AG09309 (cell line): ENCODE measurements at regions not wholly inside any gene's neighbourhood (a gene's known extent, or its start where the extent isn't known, plus 50 kb on each side); places are given as distances from the start of the nearest gene placed in this dataset.

Experiments
- DNase-seq: peaks from one replicate; pipeline ENCODE4 v3.0.0-alpha.2; 2010; ENCODE audit warnings: low read depth
- H3K4me3 ChIP-seq: 2 replicates; pipeline ENCODE4 v1.5.1; 2011; ENCODE audit warnings: mild to moderate bottlenecking, low read depth, low read length, moderate library complexity; ENCODE audit not compliant: control insufficient read depth
- TF ChIP-seq, protein P1 (sequence below): IDR thresholded peaks from 2 replicates; pipeline ENCODE4 v1.5.1; 2011; ENCODE audit warnings: mild to moderate bottlenecking, low read depth, low read length, inconsistent platforms; ENCODE audit not compliant: insufficient read depth, control insufficient read depth; ENCODE audit errors: missing control alignments

DNA sequence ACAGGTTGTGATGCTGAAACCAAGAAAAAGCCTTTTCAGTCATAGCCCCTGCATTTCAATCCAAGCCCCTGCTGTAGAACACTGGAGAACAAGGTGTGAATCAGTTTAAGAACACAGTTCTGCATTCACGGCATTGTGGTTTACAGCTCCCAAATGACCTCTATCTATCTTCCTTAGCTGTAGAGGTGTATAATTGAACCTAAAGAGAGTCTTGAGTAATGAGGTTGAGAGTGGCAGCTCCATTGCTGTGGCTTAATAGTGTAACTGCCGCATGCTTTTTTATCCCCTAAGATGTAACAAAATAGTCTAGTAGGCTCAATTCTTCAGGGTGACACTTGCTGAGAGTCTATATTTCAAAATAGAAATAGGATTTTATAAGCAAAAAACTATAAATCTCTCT is 121.3 kb upstream of the EPHA4 start:
- DNase-seq, result no peak
- no peak overlapping the region for H3K4me3 ChIP-seq
- TF ChIP-seq, protein P1, sequence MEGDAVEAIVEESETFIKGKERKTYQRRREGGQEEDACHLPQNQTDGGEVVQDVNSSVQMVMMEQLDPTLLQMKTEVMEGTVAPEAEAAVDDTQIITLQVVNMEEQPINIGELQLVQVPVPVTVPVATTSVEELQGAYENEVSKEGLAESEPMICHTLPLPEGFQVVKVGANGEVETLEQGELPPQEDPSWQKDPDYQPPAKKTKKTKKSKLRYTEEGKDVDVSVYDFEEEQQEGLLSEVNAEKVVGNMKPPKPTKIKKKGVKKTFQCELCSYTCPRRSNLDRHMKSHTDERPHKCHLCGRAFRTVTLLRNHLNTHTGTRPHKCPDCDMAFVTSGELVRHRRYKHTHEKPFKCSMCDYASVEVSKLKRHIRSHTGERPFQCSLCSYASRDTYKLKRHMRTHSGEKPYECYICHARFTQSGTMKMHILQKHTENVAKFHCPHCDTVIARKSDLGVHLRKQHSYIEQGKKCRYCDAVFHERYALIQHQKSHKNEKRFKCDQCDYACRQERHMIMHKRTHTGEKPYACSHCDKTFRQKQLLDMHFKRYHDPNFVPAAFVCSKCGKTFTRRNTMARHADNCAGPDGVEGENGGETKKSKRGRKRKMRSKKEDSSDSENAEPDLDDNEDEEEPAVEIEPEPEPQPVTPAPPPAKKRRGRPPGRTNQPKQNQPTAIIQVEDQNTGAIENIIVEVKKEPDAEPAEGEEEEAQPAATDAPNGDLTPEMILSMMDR, result no peak

DNA sequence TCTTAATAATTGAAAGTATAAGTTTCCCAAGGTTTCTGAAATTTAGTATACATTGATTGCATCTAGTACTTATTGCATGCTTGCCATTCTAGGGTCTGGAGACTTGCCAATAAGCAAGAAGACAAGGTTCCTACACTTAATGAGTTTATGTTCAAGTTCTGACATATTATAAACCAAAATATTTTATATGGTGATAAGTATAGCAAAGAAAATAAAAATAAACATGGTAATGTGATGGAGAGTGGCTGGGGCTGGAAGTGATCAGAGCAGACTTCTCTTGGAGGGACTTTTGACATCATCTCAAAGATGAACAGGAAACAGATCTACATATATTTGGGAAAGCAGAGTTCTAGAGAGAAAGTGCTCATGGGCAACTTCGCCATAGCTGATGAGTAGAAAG is 119.5 kb upstream of the EPHA4 start:
- TF ChIP-seq, protein P1, result no peak
- H3K4me3 ChIP-seq, result no peak overlapping the region
- no peak for DNase-seq

DNA sequence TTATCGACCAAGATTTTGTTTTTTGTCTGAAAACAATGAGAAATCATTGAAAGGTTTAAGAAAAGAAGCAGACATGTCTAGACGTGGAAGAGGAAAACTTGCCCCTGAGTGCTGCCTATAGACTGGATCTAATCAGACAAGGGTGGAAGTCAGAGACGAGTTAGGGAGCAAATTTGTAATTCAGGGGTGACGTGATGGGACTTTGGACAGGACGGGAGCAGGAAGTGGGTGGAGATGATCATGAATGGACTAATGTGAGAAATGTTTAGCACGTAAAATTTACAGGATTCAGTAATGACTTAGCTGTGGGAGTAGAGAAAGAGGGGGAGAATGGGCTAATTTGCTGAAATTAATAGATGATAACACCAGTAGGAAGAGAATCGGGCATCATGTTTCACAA is 117.0 kb upstream of the EPHA4 start:
- TF ChIP-seq, protein P1, result no peak
- no peak overlapping the region for H3K4me3 ChIP-seq
- DNase-seq, result no peak

DNA sequence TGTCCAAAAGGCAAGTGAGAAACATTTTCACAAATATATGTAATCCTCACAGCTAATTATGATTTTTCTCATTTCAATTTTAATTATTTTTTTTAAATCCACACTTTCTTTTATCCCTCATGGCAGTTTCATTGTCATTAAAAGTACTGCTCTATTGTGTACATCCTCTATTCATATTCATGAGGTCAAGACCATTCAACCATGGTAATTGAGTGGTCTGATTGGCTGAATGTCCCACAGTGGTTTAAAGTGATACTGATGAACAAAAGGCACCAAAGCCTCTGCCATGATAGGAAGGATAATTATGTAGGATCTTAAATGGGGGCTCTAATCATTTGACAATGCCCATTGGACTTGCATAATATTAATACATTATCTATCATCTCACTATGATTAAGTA is 108.4 kb upstream of the EPHA4 start:
- TF ChIP-seq, protein P1, result no peak
- H3K4me3 ChIP-seq, result no peak overlapping the region
- DNase-seq, result no peak

DNA sequence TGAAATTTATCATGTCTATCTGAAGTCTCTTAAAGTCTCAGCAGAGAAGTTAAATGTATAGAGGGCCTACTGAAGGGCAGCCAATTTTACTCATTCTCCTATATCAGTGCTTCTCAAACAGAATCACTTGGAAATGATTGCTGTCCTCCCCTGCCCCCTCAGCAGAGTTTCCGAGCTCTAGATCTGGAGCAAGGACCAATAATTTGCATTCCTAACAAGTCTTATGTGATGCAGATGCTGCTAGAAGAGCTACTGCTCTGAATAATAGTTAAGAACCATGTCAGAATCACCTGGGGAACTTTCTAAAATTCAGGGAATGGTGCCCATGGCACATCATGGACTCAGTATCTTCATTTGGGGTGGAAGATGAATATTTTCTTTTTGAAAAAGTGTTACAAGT is 105.6 kb upstream of the EPHA4 start:
- no peak overlapping the region for H3K4me3 ChIP-seq
- TF ChIP-seq, protein P1, result no peak
- DNase-seq, result no peak

DNA sequence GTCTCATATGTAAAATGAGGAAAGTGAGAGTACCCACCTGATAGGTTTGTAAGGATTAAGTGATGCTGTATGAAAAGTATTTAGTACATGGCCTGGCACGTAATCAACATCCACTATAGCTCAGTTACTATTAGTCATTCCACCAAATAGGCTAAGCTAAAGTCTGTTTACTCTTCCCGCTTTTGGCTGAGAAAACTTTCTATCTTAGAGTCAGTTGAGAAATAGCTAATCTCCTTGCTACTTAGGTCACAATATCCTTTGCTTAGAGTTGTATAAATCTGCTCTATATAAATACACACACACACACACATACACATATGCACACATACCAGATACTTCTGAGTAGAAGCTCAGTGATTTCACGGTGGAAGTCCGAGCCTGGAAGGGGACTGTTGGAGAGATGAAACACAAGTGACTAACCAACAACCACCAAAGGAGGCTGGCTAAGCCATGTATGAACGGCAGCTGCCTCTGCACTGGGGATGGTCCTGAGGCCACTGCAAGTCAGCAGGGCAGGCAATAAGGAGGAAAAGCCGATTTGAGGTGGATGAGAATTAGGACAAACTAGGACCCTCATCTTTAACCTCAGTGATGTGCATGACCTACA is 104.6 kb upstream of the EPHA4 start:
- TF ChIP-seq, protein P1, result no peak
- DNase-seq, result no peak
- H3K4me3 ChIP-seq, result no peak overlapping the region
